NCI-H1436 (cell line): ENCODE measurements at regions not wholly inside any gene's neighbourhood (a gene's known extent, or its start where the extent isn't known, plus 50 kb on each side); places are given as distances from the start of the nearest gene placed in this dataset.

Source experiments
- DNase-seq: peaks from one replicate; lab custom pipeline; 2025; lab: John Stamatoyannopoulos, UW

DNA sequence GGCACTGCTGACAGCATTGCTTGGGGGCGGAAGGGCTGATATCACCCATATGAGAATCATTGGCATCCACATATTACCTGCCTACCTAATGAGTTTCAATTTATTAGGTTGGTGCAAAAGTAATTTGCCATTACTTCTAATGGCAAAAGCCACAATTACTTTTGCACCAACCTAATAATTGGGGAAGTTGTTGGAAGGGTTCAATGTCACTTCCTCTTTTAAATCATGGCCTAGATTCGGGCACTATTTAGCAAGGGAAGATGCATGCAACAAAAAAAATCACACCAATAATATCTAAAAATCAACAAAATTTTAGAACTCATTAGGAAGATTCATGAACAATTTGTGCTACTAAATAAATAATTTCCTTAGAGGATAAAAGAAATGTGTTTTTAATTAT, 56.0 kb upstream of the AGTR1 start:
- DNase-seq = no peak

DNA sequence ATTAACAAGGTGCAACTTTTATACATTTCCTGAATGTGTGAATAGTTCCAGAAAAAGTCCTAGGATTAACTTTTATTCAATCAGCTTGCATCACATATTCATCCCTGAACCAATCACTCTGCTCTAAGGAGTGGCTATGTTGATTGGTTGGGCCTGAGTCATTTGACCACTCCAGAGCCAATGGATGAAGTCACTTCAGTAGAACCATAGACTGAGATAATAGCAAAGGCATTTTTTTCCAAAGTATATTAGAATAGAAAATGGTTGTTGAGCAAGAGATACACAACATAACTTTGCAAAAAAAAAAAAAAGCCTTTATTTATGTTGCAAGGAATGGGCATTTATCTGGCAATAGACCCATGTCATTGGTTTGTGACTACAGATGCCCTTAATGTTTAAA, 55.5 kb upstream of the AGTR1 start:
- DNase-seq = no peak

DNA sequence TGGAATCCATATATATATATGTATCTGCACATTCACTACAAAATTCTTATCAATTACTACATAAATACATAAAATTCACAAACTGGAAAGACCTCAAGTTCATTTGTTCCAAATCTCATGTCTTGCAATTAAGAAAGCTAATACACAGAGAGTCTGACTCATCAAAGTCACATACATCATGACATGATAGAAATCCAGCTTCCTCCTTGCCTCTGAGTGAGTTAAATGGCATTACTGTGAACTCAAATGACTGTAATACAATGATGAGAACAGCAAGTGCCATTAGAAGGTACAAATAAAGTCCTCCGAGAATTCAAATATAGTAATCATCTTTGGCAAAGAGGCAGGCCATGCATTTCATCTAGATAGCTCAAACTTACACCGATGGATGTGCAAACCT, 55.1 kb upstream of the AGTR1 start:
- no peak for DNase-seq

DNA sequence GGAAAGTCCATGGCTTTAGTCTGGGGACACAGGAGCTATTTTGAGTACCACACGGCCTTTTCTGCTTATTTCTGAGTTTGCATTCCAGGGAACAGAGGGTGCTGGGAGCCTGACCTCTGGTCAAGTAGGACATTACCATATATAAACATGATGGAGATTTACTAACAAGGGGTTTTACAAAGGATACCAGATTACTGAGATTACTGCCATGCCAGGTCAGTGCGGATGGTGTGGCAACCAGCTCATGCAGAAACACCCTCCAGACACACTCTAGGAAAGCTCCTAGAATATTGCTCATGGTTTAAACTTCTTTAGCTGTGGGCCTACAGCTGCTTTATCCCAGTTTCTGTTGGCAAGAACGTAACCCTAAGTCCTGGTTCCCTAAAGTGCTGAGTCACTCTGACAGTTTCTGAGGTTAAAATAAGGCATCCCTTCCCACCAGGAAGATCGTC, 54.3 kb upstream of the AGTR1 start:
- DNase-seq = no peak

DNA sequence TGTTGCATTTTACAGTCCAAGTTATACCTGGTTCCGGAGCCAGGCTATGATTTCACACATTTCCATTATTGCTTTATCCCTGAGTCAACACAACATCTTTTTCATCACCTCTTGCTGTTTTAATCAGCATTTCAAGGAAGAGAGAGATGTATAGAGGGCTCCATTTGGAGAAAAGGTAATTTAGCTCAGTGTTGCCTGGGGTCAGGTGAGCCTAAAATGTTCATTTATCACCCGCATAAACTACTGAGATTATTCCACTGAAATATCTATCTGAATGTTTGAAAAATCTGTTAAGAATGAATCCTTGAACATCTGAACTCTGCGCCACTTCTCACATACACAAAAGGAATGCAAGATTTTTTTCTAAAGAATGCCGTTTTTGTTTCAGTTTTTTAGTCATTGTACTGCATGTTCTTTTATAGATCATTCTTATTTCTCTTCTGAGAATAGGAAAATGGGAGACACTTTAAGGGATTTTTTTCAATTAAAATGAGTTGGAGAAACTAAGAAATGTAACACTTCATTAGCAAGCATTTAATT, 51.5 kb upstream of the AGTR1 start:
- no peak for DNase-seq
